Endodermal cell (in vitro differentiated cells): ENCODE measurements at regions not wholly inside any gene's neighbourhood (a gene's known extent, or its start where the extent isn't known, plus 50 kb on each side); places are given as distances from the start of the nearest gene placed in this dataset.

Experiments
- DNase-seq: peaks from one replicate; pipeline ENCODE4 v3.0.0-alpha.2; 2017
- H3K27ac ChIP-seq: 2 replicates; pipeline ENCODE4 v1.5.1; 2013; ENCODE audit warnings: mild to moderate bottlenecking, low read depth, low read length, moderate library complexity
- H3K27me3 ChIP-seq: 2 replicates; pipeline ENCODE4 v1.6.1; 2013; ENCODE audit warnings: mild to moderate bottlenecking, low read length, moderate library complexity; ENCODE audit not compliant: insufficient read depth, control insufficient read depth, poor library complexity, severe bottlenecking
- H3K36me3 ChIP-seq: 2 replicates; pipeline ENCODE4 v1.7.0; 2013; ENCODE audit warnings: mild to moderate bottlenecking, low read length, moderate library complexity; ENCODE audit not compliant: control insufficient read depth, insufficient read depth
- H3K4me1 ChIP-seq: one replicate; pipeline ENCODE4 v1.7.0; 2013; ENCODE audit warnings: low read length; ENCODE audit not compliant: control insufficient read depth, insufficient read depth
- H3K4me3 ChIP-seq: 2 replicates; pipeline ENCODE4 v1.5.1; 2013; ENCODE audit warnings: mild to moderate bottlenecking, low read length, moderate library complexity
- H3K9ac ChIP-seq: 2 replicates; pipeline ENCODE4 v1.6.1; 2013; ENCODE audit warnings: mild to moderate bottlenecking, low read length, moderate library complexity; ENCODE audit not compliant: poor library complexity, severe bottlenecking; ENCODE audit errors: extremely low read depth
- H3K9me3 ChIP-seq: 2 replicates; pipeline ENCODE4 v1.6.1; 2013; ENCODE audit warnings: mild to moderate bottlenecking, low read length, moderate library complexity; ENCODE audit not compliant: control insufficient read depth
- H3K27ac Mint-ChIP-seq: 2 replicates; pipeline ENCODE4 v1.8.0; 2020; ENCODE audit warnings: mixed read lengths
- H3K27me3 Mint-ChIP-seq: 2 replicates; pipeline ENCODE4 v1.8.0; 2021; ENCODE audit warnings: mild to moderate bottlenecking, mixed read lengths; ENCODE audit not compliant: insufficient read depth
- H3K36me3 Mint-ChIP-seq: 2 replicates; pipeline ENCODE4 v1.8.0; 2020; ENCODE audit warnings: low read depth, mixed read lengths
- H3K4me1 Mint-ChIP-seq: 2 replicates; pipeline ENCODE4 v1.8.0; 2020; ENCODE audit warnings: mixed read lengths
- H3K4me3 Mint-ChIP-seq: 2 replicates; pipeline ENCODE4 v1.8.0; 2020; ENCODE audit warnings: mild to moderate bottlenecking, moderate library complexity, mixed read lengths
- H3K9me3 Mint-ChIP-seq: 2 replicates; pipeline ENCODE4 v1.8.0; 2020; ENCODE audit warnings: mild to moderate bottlenecking, mixed read lengths
- WGBS, 2 experiments: methylation state at CpG; one replicate each; pipeline versions ENCODE4 v1.1.5 to v1.1.7; 2013; ENCODE audit warnings: missing lambda C conversion rate in 2 of 2, mixed read lengths in 1 of 2; ENCODE audit not compliant: insufficient coverage in 1 of 2, insufficient read length in 1 of 2; 5-methylcytosine and 5-hydroxymethylcytosine counted together
- TF ChIP-seq, protein P1 (sequence below): fragments of 200-600 bp; sonication (generic); conservative IDR thresholded peaks from 2 replicates; pipeline ENCODE4 v1.5.0; 2021; ENCODE audit warnings: antibody characterized with exemption, mild to moderate bottlenecking

GRCh38 chr11:10401256-10401655, 53.8 kb upstream of the AMPD3 start:
- no peaks in the 10 kb centered on the region for H3K36me3 ChIP-seq
- Mint-ChIP-seq H3K27ac (peak overlapping the region; percentile 18), H3K4me1 (peaks cover 4% of the 10 kb centered on the region), H3K36me3 (no peaks in the 10 kb centered on the region), H3K4me3 (no peak overlapping the region), H3K9me3 (no peaks in the 10 kb centered on the region), H3K27me3 (peaks cover 11% of the 10 kb centered on the region)
- H3K27me3 ChIP-seq, result no peaks in the 10 kb centered on the region
- no peak overlapping the region for H3K9ac ChIP-seq
- H3K4me1 ChIP-seq, result no peaks in the 10 kb centered on the region
- peak; percentile 50 for DNase-seq
- 84 to 86% methylated on average over 1 to 3 of the region's 3 CpGs for WGBS, 2 experiments
- no peaks in the 10 kb centered on the region for H3K9me3 ChIP-seq
- no peak overlapping the region for H3K27ac ChIP-seq
- TF ChIP-seq, protein P1, sequence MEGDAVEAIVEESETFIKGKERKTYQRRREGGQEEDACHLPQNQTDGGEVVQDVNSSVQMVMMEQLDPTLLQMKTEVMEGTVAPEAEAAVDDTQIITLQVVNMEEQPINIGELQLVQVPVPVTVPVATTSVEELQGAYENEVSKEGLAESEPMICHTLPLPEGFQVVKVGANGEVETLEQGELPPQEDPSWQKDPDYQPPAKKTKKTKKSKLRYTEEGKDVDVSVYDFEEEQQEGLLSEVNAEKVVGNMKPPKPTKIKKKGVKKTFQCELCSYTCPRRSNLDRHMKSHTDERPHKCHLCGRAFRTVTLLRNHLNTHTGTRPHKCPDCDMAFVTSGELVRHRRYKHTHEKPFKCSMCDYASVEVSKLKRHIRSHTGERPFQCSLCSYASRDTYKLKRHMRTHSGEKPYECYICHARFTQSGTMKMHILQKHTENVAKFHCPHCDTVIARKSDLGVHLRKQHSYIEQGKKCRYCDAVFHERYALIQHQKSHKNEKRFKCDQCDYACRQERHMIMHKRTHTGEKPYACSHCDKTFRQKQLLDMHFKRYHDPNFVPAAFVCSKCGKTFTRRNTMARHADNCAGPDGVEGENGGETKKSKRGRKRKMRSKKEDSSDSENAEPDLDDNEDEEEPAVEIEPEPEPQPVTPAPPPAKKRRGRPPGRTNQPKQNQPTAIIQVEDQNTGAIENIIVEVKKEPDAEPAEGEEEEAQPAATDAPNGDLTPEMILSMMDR, result peak; percentile 48
- no peak overlapping the region for H3K4me3 ChIP-seq

GRCh38 chr11:10401696-10402392, 53.2 kb upstream of the AMPD3 start:
- no peaks in the 10 kb centered on the region for H3K27me3 ChIP-seq
- Mint-ChIP-seq H3K4me3 (no peak overlapping the region), H3K36me3 (no peaks in the 10 kb centered on the region), H3K27me3 (peaks cover 11% of the 10 kb centered on the region), H3K4me1 (peaks cover 4% of the 10 kb centered on the region), H3K27ac (no peak overlapping the region), H3K9me3 (no peaks in the 10 kb centered on the region)
- no peak for DNase-seq
- no peak overlapping the region for H3K27ac ChIP-seq
- H3K9ac ChIP-seq, result no peak overlapping the region
- WGBS, 2 experiments, result 83 to 88% methylated on average over 2 to 4 of the region's 4 CpGs
- no peaks in the 10 kb centered on the region for H3K36me3 ChIP-seq
- H3K4me3 ChIP-seq, result no peak overlapping the region
- H3K4me1 ChIP-seq, result no peaks in the 10 kb centered on the region
- no peaks in the 10 kb centered on the region for H3K9me3 ChIP-seq
- TF ChIP-seq, protein P1, result no peak
